Calu3 (cell line): ENCODE measurements at regions not wholly inside any gene's neighbourhood (a gene's known extent, or its start where the extent isn't known, plus 50 kb on each side); places are given as distances from the start of the nearest gene placed in this dataset.

ENCODE experiments used
- BruUV-seq: library from RNA; stranded (reverse); fragments of 400-500 nt; replicated peaks from 2 replicates; lab custom pipeline; 2021; lab: Mats Ljungman, UMichigan
- CTCF ChIA-PET: fragments of 300-600 bp; sonication (Branson Sonifier 250); formaldehyde crosslinking; loops from one replicate; lab custom pipeline; 2022; ENCODE audit warnings: antibody characterized with exemption; lab: Charles Lee
- DNase-seq: peaks from one replicate; pipeline ENCODE4 v3.0.0; 2022
- H3K27ac Mint-ChIP-seq: one replicate; pipeline ENCODE4 v1.8.0; 2022; ENCODE audit warnings: mixed read lengths; ENCODE audit not compliant: unreplicated experiment
- H3K27me3 Mint-ChIP-seq: one replicate; pipeline ENCODE4 v1.8.0; 2022; ENCODE audit warnings: mixed read lengths; ENCODE audit not compliant: unreplicated experiment
- H3K36me3 Mint-ChIP-seq: one replicate; pipeline ENCODE4 v1.8.0; 2022; ENCODE audit warnings: mild to moderate bottlenecking, moderate library complexity, mixed read lengths; ENCODE audit not compliant: insufficient read depth, unreplicated experiment
- H3K4me1 Mint-ChIP-seq: one replicate; pipeline ENCODE4 v1.8.0; 2022; ENCODE audit warnings: mild to moderate bottlenecking, low read depth, mixed read lengths; ENCODE audit not compliant: unreplicated experiment
- H3K4me3 Mint-ChIP-seq: one replicate; pipeline ENCODE4 v1.8.0; 2022; ENCODE audit warnings: mild to moderate bottlenecking, low read depth, moderate library complexity, mixed read lengths; ENCODE audit not compliant: unreplicated experiment
- H3K9me3 Mint-ChIP-seq: one replicate; pipeline ENCODE4 v1.8.0; 2022; ENCODE audit warnings: low read depth, mixed read lengths; ENCODE audit not compliant: unreplicated experiment
- intact Hi-C: fragments of 100-400 bp; cut with micrococcal nuclease; formaldehyde crosslinking; loops from one replicate; pipeline ENCODE4 v1.10.0; 2022; ENCODE audit not compliant: unreplicated experiment
- TF ChIP-seq, protein P1 (sequence below): fragments of 200-600 bp; IDR thresholded peaks from one replicate; pipeline ENCODE4 v1.8.0; 2022; ENCODE audit warnings: antibody characterized with exemption; ENCODE audit not compliant: unreplicated experiment

DNA sequence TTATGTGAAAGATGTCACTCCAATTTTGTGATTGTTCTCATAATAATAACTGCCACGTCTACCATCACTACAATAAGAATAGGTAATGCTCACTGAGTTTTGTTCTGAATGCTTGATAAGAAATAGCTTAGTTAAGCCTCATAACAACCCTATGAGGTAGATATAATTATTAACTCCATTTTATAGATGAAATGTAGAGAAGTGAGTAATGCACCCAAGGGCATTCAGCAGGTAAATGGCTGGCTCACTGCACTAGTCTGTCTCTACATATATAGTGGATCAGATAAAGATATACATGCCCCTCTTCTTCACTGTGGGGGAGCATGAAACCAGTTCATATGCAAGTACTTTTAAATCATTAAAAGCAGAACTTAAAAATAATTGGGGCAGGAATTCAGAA lies 65.8 kb upstream of the SLC4A4 start:
- no peak overlapping the region for H3K4me3 Mint-ChIP-seq
- TF ChIP-seq, protein P1, sequence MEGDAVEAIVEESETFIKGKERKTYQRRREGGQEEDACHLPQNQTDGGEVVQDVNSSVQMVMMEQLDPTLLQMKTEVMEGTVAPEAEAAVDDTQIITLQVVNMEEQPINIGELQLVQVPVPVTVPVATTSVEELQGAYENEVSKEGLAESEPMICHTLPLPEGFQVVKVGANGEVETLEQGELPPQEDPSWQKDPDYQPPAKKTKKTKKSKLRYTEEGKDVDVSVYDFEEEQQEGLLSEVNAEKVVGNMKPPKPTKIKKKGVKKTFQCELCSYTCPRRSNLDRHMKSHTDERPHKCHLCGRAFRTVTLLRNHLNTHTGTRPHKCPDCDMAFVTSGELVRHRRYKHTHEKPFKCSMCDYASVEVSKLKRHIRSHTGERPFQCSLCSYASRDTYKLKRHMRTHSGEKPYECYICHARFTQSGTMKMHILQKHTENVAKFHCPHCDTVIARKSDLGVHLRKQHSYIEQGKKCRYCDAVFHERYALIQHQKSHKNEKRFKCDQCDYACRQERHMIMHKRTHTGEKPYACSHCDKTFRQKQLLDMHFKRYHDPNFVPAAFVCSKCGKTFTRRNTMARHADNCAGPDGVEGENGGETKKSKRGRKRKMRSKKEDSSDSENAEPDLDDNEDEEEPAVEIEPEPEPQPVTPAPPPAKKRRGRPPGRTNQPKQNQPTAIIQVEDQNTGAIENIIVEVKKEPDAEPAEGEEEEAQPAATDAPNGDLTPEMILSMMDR = no peak
- intact Hi-C loops = no loop called here
- H3K9me3 Mint-ChIP-seq = no peaks in the 10 kb centered on the region
- peaks cover 8% of the 10 kb centered on the region for H3K4me1 Mint-ChIP-seq
- H3K36me3 Mint-ChIP-seq = no peaks in the 10 kb centered on the region
- CTCF ChIA-PET = interaction anchor here (0.6 to 1.5 kb wide), 3 partner anchors 13 to 439 kb away, joined by 3 read pairs; no protein-coding TSS in a partner anchor
- no peak overlapping the region for H3K27ac Mint-ChIP-seq
- H3K27me3 Mint-ChIP-seq = no peaks in the 10 kb centered on the region
- BruUV-seq = no TSS peak
- no peak for DNase-seq

GRCh38 chr4:71275004-71275403 lies 63.8 kb upstream of the SLC4A4 start:
- H3K27ac Mint-ChIP-seq = no peak overlapping the region
- H3K4me3 Mint-ChIP-seq = no peak overlapping the region
- no peaks in the 10 kb centered on the region for H3K4me1 Mint-ChIP-seq

DNA sequence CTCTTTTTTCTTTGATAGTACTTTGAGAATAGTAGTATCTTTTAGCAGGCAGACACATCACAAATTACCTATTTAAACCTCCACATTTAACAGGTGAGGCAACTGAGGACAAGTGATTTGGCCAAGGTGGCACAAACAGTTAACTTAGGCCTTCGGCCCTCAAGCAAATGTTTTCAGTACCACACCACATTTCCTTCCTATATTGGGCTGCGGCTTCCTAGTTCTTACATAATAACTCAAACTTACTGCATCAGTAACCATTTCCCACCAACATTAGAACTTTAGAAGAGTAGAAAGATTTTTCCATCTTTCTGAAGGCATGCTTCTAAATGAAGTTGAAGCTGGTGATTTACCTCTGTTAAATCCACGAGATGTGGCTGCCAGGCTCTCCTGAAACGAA lies 63.2 kb upstream of the SLC4A4 start:
- CTCF ChIA-PET = no interaction called here
- no peaks in the 10 kb centered on the region for H3K27me3 Mint-ChIP-seq
- no peaks in the 10 kb centered on the region for H3K9me3 Mint-ChIP-seq

More at GRCh38 chr4:71275004-71275403, 63.8 kb upstream of the SLC4A4 start:
- CTCF ChIA-PET = no interaction called here
- no peak for DNase-seq
- intact Hi-C loops = no loop called here
- H3K36me3 Mint-ChIP-seq = no peaks in the 10 kb centered on the region
- no peaks in the 10 kb centered on the region for H3K27me3 Mint-ChIP-seq
- BruUV-seq = no TSS peak
- TF ChIP-seq, protein P1 = no peak
- no peaks in the 10 kb centered on the region for H3K9me3 Mint-ChIP-seq

GRCh38 chr4:71277353-71277752 lies 61.5 kb upstream of the SLC4A4 start:
- BruUV-seq = no TSS peak
- CTCF ChIA-PET = no interaction called here
- H3K27ac Mint-ChIP-seq = no peak overlapping the region
- TF ChIP-seq, protein P1 = no peak
- intact Hi-C loops = no loop called here
- no peaks in the 10 kb centered on the region for H3K36me3 Mint-ChIP-seq
- H3K4me3 Mint-ChIP-seq = no peak overlapping the region
- no peaks in the 10 kb centered on the region for H3K4me1 Mint-ChIP-seq
- H3K9me3 Mint-ChIP-seq = no peaks in the 10 kb centered on the region
- DNase-seq = no peak
- no peaks in the 10 kb centered on the region for H3K27me3 Mint-ChIP-seq

More for the DNA sequence above, 63.2 kb upstream of the SLC4A4 start:
- H3K36me3 Mint-ChIP-seq = no peaks in the 10 kb centered on the region
- H3K4me3 Mint-ChIP-seq = no peak overlapping the region
- no peak overlapping the region for H3K27ac Mint-ChIP-seq
- TF ChIP-seq, protein P1 = no peak
- intact Hi-C loops = no loop called here
- DNase-seq = no peak
- no peaks in the 10 kb centered on the region for H3K4me1 Mint-ChIP-seq
- no TSS peak for BruUV-seq
